ENCODE measurements at regions not wholly inside any gene's neighbourhood (a gene's known extent, or its start where the extent isn't known, plus 50 kb on each side); places are given as distances from the start of the nearest gene placed in this dataset.

GRCh38 chr2:67186326-67186725, 210.8 kb upstream of the ETAA1 start:
- TF ChIP-seq CTCF (IDR thresholded peaks at IDR 0.05) (no peak), POLR2AphosphoS5 (IDR thresholded peaks at IDR 0.05; ENCODE audit: low read depth, low read length) (no peak), REST (IDR thresholded peaks at IDR 0.05; ENCODE audit: insufficient read depth in 1 of 2, low read depth in 2 of 2, low read length in 1 of 2) (no peak), TCF7L2 (IDR thresholded peaks at IDR 0.05; ENCODE audit: low read depth, low read length) (no peak), SIN3A (IDR thresholded peaks at IDR 0.05; ENCODE audit: borderline replicate concordance, insufficient read depth, low read depth, low read length) (no peak)
